Endothelial cell of umbilical vein (primary cell): ENCODE measurements at regions not wholly inside any gene's neighbourhood (a gene's known extent, or its start where the extent isn't known, plus 50 kb on each side); places are given as distances from the start of the nearest gene placed in this dataset.

Source experiments
- CTCF ChIP-seq, 2 donors: IDR thresholded peaks; 1 replicate in 1 of 2; 2 replicates in 1 of 2; pipeline ENCODE4 v1.5.1; 2011; ENCODE audit warnings: low read length in 2 of 2, mild to moderate bottlenecking in 2 of 2, moderate library complexity in 2 of 2, control low read depth in 1 of 2, inconsistent platforms in 1 of 2, low read depth in 1 of 2; ENCODE audit not compliant: insufficient read depth in 1 of 2; ENCODE audit errors: extremely low read depth in 1 of 2
- EZH2 ChIP-seq: IDR thresholded peaks from 2 replicates; pipeline ENCODE4 v1.6.1; 2012; ENCODE audit warnings: borderline replicate concordance, low read depth, mild to moderate bottlenecking, moderate library complexity, low read length, inconsistent platforms; ENCODE audit not compliant: severe bottlenecking
- JUN ChIP-seq: IDR thresholded peaks from 2 replicates; pipeline ENCODE4 v1.6.1; 2011; ENCODE audit warnings: borderline replicate concordance, low read depth; ENCODE audit not compliant: insufficient read length, insufficient read depth
- POLR2A ChIP-seq: IDR thresholded peaks from 2 replicates; pipeline ENCODE4 v1.6.1; 2012; ENCODE audit warnings: low read depth, mild to moderate bottlenecking, control low read depth, low read length
- POLR2AphosphoS5 ChIP-seq: IDR thresholded peaks from 2 replicates; pipeline ENCODE4 v1.6.1; 2012; ENCODE audit warnings: low read depth, mild to moderate bottlenecking, control low read depth, low read length, moderate library complexity; ENCODE audit not compliant: insufficient read depth
- TF ChIP-seq, protein P1 (sequence below): IDR thresholded peaks from 2 replicates; pipeline ENCODE4 v1.6.1; 2011; ENCODE audit not compliant: insufficient read depth, insufficient read length

GRCh38 chr3:82001276-82001923 is 240.0 kb upstream of the GBE1 start:
- TF ChIP-seq CTCF (IDR thresholded peaks at IDR 0.05; ENCODE audit: extremely low read depth in 1 of 2, insufficient read depth in 1 of 2, low read depth in 1 of 2, low read length in 2 of 2) (no peak), EZH2 (no peak), JUN (no peak), POLR2A (no peak), POLR2AphosphoS5 (no peak)
- TF ChIP-seq, protein P1, sequence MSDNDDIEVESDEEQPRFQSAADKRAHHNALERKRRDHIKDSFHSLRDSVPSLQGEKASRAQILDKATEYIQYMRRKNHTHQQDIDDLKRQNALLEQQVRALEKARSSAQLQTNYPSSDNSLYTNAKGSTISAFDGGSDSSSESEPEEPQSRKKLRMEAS, result no peak
